HepG2 (cell line): ENCODE measurements at regions not wholly inside any gene's neighbourhood (a gene's known extent, or its start where the extent isn't known, plus 50 kb on each side); places are given as distances from the start of the nearest gene placed in this dataset.

Source experiments
- ATAC-seq: fragments of 200-7000 bp; cut with Tn5 transposase; 3 replicates; pipeline ENCODE4 v1.9.1; 2020; ENCODE audit warnings: mild to moderate bottlenecking, moderate library complexity
- BruUV-seq: library from RNA; stranded (reverse); fragments of 400-500 nt; replicated peaks from 2 replicates; lab custom pipeline; 2021; lab: Mats Ljungman, UMichigan
- CTCF ChIA-PET: fragments of 300-600 bp; formaldehyde crosslinking; extraction: SDS; loops from one replicate; lab custom pipeline; 2021; ENCODE audit warnings: low total read pairs, inconsistent platforms, low intra/inter-chr PET ratio; lab: Yijun Ruan, JAX
- POLR2A ChIA-PET: fragments of 350-600 bp; sonication (Branson Sonifier 250); formaldehyde crosslinking; loops from one replicate; lab custom pipeline; 2020; ENCODE audit warnings: antibody characterized with exemption, inconsistent platforms; lab: Yijun Ruan, JAX
- DNase-seq: peaks from one replicate; pipeline ENCODE4 v3.0.0-alpha.2; 2015; ENCODE audit warnings: low spot score
- FAIRE-seq: peaks from 3 replicates; lab custom pipeline; 2011; peaks lifted over from hg19 to GRCh38; lab: Jason Lieb, UNC
- H2AFZ ChIP-seq: one replicate; pipeline ENCODE4 v1.6.1; 2011; ENCODE audit warnings: low read length, inconsistent platforms
- H3K27ac ChIP-seq: fragments of 300-600 bp; 3 replicates; pipeline ENCODE4 v1.8.0; 2011; ENCODE audit warnings: mixed run types, mild to moderate bottlenecking, mixed read lengths, low read length, inconsistent platforms; ENCODE audit not compliant: insufficient read depth; ENCODE audit errors: extremely low read length
- H3K27me3 ChIP-seq, 2 experiments: fragments of 200-600 bp in 1 of 2; 2 replicates in 1 of 2; 3 replicates in 1 of 2; pipeline versions ENCODE4 v1.6.0 to v1.8.0; 2011; ENCODE audit warnings: low read length in 2 of 2, mild to moderate bottlenecking in 2 of 2, moderate library complexity in 2 of 2, inconsistent platforms in 1 of 2; ENCODE audit not compliant: insufficient read depth in 2 of 2, control insufficient read depth in 1 of 2
- H3K36me3 ChIP-seq, 2 experiments: fragments of 200-600 bp in 1 of 2; replicated peaks in 1 of 2; 2 replicates in 1 of 2; 3 replicates in 1 of 2; pipeline versions ENCODE4 v1.5.1 to v1.8.0; 2011; ENCODE audit warnings: low read length in 2 of 2, inconsistent platforms in 1 of 2; ENCODE audit not compliant: insufficient read depth in 2 of 2, control insufficient read depth in 1 of 2
- H3K4me1 ChIP-seq: 2 replicates; pipeline ENCODE4 v1.5.1; 2012; ENCODE audit warnings: low read length, inconsistent platforms; ENCODE audit not compliant: insufficient read depth
- H3K4me2 ChIP-seq: 2 replicates; pipeline ENCODE4 v1.6.0; 2011; ENCODE audit warnings: low read depth, low read length, inconsistent platforms
- H3K4me3 ChIP-seq, 3 experiments: fragments of 200-600 bp in 1 of 3; sonication (generic), shearing (Covaris generic) in 1 of 3; replicated peaks in 1 of 3; 2 replicates each; pipeline ENCODE4 v1.5.1; 2011 to 2016; ENCODE audit warnings: low read length in 3 of 3, inconsistent platforms in 2 of 3, low read depth in 2 of 3, mild to moderate bottlenecking in 2 of 3, control low read depth in 1 of 3, mixed read lengths in 1 of 3; ENCODE audit not compliant: insufficient read depth in 1 of 3
- H3K79me2 ChIP-seq: one replicate; pipeline ENCODE4 v1.6.1; 2011; ENCODE audit warnings: low read length, inconsistent platforms; ENCODE audit not compliant: insufficient read depth
- H3K9ac ChIP-seq: 2 replicates; pipeline ENCODE4 v1.6.0; 2011; ENCODE audit warnings: mild to moderate bottlenecking, low read depth, low read length, inconsistent platforms; ENCODE audit not compliant: insufficient read depth
- H3K9me3 ChIP-seq: 2 replicates; pipeline ENCODE4 v1.5.1; 2012; ENCODE audit warnings: mild to moderate bottlenecking, low read length
- H4K20me1 ChIP-seq: 2 replicates; pipeline ENCODE4 v1.6.0; 2011; ENCODE audit warnings: inconsistent platforms, mild to moderate bottlenecking, low read length, moderate library complexity; ENCODE audit not compliant: insufficient read depth
- RELA ChIP-seq: sonication (generic); formaldehyde crosslinking; IDR thresholded peaks from 2 replicates; pipeline ENCODE4 v1.4.0; 2020; ENCODE audit warnings: missing genetic modification reagents
- RFX5 ChIP-seq: IDR thresholded peaks from 2 replicates; pipeline ENCODE4 v1.6.1; 2011; ENCODE audit warnings: low read depth, low read length, improper control_type of control experiment
- SNAPC5 ChIP-seq: sonication (generic); formaldehyde crosslinking; IDR thresholded peaks from 2 replicates; pipeline ENCODE4 v1.8.1; 2023; ENCODE audit warnings: mild to moderate bottlenecking, missing genetic modification reagents, borderline replicate concordance
- USF2 ChIP-seq, 2 experiments: sonication (generic) in 1 of 2; formaldehyde crosslinking in 1 of 2; IDR thresholded peaks; 2 replicates each; pipeline versions ENCODE4 v1.5.1 to v1.6.1; 2011 to 2020; ENCODE audit warnings: borderline replicate concordance in 1 of 2, low read depth in 1 of 2, low read length in 1 of 2, mild to moderate bottlenecking in 1 of 2, missing genetic modification reagents in 1 of 2, moderate library complexity in 1 of 2
- ZNF121 ChIP-seq: sonication (generic); formaldehyde crosslinking; IDR thresholded peaks from 2 replicates; pipeline ENCODE4 v1.5.0; 2020; ENCODE audit warnings: mild to moderate bottlenecking, missing genetic modification reagents
- ZNF720 ChIP-seq: sonication (generic); formaldehyde crosslinking; IDR thresholded peaks from 2 replicates; pipeline ENCODE4 v1.4.0; 2020; ENCODE audit warnings: missing genetic modification reagents
- WGBS: methylation state at CpG from one replicate; pipeline ENCODE4 v1.1.6; 2017; ENCODE audit warnings: low lambda C conversion rate; 5-methylcytosine and 5-hydroxymethylcytosine counted together
- in situ Hi-C: cut with HindIII; loops from 2 replicates; pipeline ENCODE4 v1.10.0; 2017; ENCODE audit warnings: low pct_unique_long_range_greater_than_20kb; ENCODE audit not compliant: extremely low pct_ligation_motif_present
- intact Hi-C: fragments of 100-400 bp; cut with micrococcal nuclease; formaldehyde crosslinking; loops from one replicate; pipeline ENCODE4 v1.10.0; 2022; ENCODE audit not compliant: unreplicated experiment
- TF ChIP-seq, protein P1 (sequence below), 2 experiments: fragments of 450-650 bp in 1 of 2; sonication (generic) in 1 of 2; formaldehyde crosslinking in 1 of 2; IDR thresholded peaks; 2 replicates each; pipeline versions ENCODE4 v1.6.1 to v1.8.0; 2016 to 2022; ENCODE audit warnings: antibody characterized with exemption in 1 of 2, mild to moderate bottlenecking in 1 of 2, missing genetic modification reagents in 1 of 2

DNA sequence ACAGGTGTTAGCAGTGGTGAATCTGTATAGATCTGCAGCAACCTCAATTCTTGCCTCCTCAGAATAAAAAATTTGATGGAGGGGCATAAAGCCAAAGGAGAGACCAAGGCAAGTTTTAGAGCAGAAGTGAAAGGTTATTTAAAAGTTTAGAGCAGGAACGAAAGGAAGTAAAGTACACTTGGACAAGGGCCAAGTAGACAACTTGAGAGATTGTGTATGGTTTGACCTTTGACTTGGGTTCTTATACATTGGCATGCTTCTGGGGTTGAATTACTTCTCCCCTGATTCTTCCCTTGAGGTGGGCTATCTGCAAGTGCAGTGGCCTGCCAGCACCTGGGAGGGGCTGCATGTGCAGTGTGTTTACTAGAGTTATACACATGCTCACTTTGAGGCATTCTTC lies 278.8 kb upstream of the NDST3 start (continued):
- TF ChIP-seq USF2 (IDR thresholded peaks at IDR 0.05; ENCODE audit: low read depth, low read length) (no peak), USF2 (CRISPR knock-in tag; IDR thresholded peaks at IDR 0.05; ENCODE audit: borderline replicate concordance) (no peak), RELA (CRISPR knock-in tag) (no peak), ZNF121 (CRISPR knock-in tag) (no peak), ZNF720 (CRISPR knock-in tag) (no peak)

- in situ Hi-C loops: no loop called here
- ATAC-seq (no peak), FAIRE-seq (no peak), DNase-seq (no peak)
- Histone ChIP-seq H3K4me3 (no peak overlapping the region), H4K20me1 (no peaks in the 10 kb centered on the region), H3K27ac (no peak overlapping the region), H2AFZ (no peak overlapping the region), H3K4me1 (no peaks in the 10 kb centered on the region), H3K36me3 (no peaks in the 10 kb centered on the region), H3K9me3 (no peaks in the 10 kb centered on the region), H3K27me3 (no peaks in the 10 kb centered on the region), H3K4me2 (no peak overlapping the region), H3K79me2 (no peaks in the 10 kb centered on the region), H3K9ac (no peak overlapping the region)
- WGBS: 0% methylated on average over 3 of the region's 3 CpGs
- no TSS peak for BruUV-seq
- CTCF ChIA-PET: no interaction called here
- intact Hi-C loops: no loop called here
- POLR2A ChIA-PET: no interaction called here
- TF ChIP-seq, protein P1, sequence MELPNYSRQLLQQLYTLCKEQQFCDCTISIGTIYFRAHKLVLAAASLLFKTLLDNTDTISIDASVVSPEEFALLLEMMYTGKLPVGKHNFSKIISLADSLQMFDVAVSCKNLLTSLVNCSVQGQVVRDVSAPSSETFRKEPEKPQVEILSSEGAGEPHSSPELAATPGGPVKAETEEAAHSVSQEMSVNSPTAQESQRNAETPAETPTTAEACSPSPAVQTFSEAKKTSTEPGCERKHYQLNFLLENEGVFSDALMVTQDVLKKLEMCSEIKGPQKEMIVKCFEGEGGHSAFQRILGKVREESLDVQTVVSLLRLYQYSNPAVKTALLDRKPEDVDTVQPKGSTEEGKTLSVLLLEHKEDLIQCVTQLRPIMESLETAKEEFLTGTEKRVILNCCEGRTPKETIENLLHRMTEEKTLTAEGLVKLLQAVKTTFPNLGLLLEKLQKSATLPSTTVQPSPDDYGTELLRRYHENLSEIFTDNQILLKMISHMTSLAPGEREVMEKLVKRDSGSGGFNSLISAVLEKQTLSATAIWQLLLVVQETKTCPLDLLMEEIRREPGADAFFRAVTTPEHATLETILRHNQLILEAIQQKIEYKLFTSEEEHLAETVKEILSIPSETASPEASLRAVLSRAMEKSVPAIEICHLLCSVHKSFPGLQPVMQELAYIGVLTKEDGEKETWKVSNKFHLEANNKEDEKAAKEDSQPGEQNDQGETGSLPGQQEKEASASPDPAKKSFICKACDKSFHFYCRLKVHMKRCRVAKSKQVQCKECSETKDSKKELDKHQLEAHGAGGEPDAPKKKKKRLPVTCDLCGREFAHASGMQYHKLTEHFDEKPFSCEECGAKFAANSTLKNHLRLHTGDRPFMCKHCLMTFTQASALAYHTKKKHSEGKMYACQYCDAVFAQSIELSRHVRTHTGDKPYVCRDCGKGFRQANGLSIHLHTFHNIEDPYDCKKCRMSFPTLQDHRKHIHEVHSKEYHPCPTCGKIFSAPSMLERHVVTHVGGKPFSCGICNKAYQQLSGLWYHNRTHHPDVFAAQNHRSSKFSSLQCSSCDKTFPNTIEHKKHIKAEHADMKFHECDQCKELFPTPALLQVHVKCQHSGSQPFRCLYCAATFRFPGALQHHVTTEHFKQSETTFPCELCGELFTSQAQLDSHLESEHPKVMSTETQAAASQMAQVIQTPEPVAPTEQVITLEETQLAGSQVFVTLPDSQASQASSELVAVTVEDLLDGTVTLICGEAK (IDR thresholded peaks at IDR 0.05): no peak
- TF ChIP-seq, protein P1 (CRISPR knock-in tag; IDR thresholded peaks at IDR 0.05): no peak
- TF ChIP-seq SNAPC5 (no peak), RFX5 (peak; percentile 62)
Measured at GRCh38 chr4:117768610-117769009, 265.7 kb upstream of the NDST3 start.
